ENCODE measurements at regions not wholly inside any gene's neighbourhood (a gene's known extent, or its start where the extent isn't known, plus 50 kb on each side); places are given as distances from the start of the nearest gene placed in this dataset.
"Not testable (repeated sequence)": the region's sequence is repeated elsewhere in the genome, so short reads cannot be mapped to it uniquely, and the experiment has no call there.

GRCh38 chr4:118589471-118590055, 95.6 kb upstream of the METTL14 start:
- no peak for DNase-seq

- DNase-seq: peak; percentile 97
These were observed 93.7 kb upstream of the METTL14 start for GRCh38 chr4:118591339-118592046.

GRCh38 chr4:118592289-118592688, 92.9 kb upstream of the METTL14 start:
- DNase-seq: not testable (repeated sequence)

- DNase-seq: not testable (repeated sequence)
These were observed 89.3 kb upstream of the METTL14 start for GRCh38 chr4:118595883-118596282.

- DNase-seq: not testable (repeated sequence)
These were observed 60.1 kb upstream of the METTL14 start for GRCh38 chr4:118625097-118625496.

- not testable (repeated sequence) for DNase-seq
These were observed 55.5 kb upstream of the METTL14 start for GRCh38 chr4:118629697-118630096.

GRCh38 chr4:118630897-118631296, 54.3 kb upstream of the METTL14 start:
- DNase-seq: not testable (repeated sequence)

- not testable (repeated sequence) for DNase-seq
These were observed 53.7 kb upstream of the METTL14 start for GRCh38 chr4:118631321-118632050.

GRCh38 chr4:118633476-118633875, 51.7 kb upstream of the METTL14 start:
- DNase-seq: not testable (repeated sequence)

- not testable (repeated sequence) for DNase-seq
These were observed 50.9 kb upstream of the METTL14 start for GRCh38 chr4:118634126-118634875.

All from eye (tissue), 1 donor.